Dedifferentiated amniotic fluid mesenchymal stem cell (primary cell): ENCODE measurements at regions not wholly inside any gene's neighbourhood (a gene's known extent, or its start where the extent isn't known, plus 50 kb on each side); places are given as distances from the start of the nearest gene placed in this dataset.
A peak's percentile ranks its signal among the peaks of the same experiment; 100 is the strongest.

ENCODE experiments used
- DNase-seq: peaks from one replicate; pipeline ENCODE4 v3.0.0-alpha.2; 2016; ENCODE audit errors: extremely low spot score

DNA sequence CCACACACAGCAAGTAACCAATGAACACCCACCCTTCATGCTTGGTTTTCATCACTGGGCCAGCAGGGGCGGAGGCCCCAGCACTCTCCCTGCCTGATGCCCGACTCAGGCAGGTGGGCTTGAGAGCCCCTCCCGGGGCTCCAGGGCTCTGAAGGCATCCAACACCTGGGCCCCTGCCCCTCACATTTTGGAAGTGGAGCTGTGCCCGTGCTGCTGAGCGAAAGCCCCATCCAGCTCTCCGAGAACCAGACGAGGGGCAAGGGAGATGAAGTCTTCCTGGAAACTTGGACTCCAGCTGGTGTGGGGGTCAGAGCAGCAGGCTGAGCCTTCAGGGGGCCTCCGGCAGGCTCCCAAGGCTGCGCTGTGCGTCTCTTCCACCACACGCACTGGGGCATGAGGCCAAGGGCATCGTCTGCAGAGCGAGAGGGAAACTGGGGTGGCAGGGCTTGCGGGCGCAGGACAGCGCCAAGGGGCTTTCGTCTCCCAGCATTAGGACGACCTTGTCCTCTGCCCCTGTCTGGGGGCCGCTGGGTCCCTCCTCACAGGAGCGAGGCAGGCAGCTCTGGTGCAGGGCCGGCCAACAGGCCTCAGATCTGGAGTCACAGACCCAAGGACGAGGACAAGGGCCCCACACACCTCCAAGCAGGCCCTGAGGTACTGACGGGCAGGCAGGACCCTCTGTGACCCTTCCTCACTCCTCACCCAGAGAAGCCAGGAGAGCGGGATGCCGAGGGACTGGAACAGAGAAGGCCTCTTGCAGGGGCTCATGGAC is 108.3 kb upstream of the FAM20C start:
- DNase-seq = no peak

GRCh38 chr7:84633-85020 is 107.7 kb upstream of the FAM20C start:
- DNase-seq = no peak

GRCh38 chr7:85074-85882 is 107.1 kb upstream of the FAM20C start:
- no peak for DNase-seq

DNA sequence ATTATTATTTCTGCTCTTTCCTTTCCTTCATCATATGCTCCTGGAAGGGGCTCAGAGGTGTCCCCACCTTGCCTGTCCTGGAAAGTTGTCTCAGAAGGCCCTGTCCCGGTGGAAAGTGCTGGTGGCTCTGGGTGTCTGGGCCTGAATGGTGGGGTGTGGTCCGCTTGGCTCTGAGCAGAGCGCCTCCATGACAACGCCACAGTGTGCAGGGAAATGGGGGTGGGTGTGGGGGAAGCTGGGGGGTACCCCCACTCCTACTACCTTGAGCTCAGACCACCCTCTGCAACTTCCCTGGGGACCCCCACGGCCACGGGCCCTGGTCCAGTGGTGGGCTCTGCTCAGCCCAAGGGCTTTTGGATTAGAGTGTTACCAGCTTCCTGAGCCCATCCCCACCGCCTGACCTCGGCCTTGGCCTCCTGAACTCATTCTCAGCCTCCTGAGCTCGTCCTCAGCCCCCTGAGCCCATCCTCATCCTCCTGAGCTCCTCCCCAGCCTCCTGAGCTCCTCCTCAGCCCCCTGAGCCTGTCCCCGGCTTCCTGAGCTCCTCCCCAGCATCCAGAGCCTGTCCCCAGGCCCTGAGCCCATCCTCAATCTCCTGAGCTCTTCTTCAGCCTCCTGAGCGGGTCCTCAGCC is 106.4 kb upstream of the FAM20C start:
- DNase-seq = no peak

- no peak for DNase-seq
These were observed 105.7 kb upstream of the FAM20C start for GRCh38 chr7:86629-87028.

DNA sequence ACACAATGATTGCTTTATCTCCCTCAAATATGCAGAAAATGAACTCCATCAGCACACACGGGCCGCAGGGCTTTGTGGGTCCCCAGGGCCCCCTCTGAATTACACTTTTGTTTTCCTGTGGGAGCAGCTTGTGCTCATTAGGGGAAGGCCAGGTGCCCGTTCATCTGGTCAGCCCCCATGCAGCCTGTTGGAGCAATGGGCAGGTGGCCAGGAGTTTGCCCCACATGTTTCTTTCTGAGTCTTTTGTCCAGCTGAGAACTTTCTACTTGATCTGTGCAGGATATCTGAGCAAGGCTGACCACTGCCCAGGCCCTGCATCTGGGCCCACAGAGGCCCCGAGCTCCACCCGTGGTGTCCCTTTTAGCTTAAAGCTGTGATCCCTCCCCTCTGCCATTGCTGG is 105.3 kb upstream of the FAM20C start:
- DNase-seq = no peak

GRCh38 chr7:87671-88070 is 104.7 kb upstream of the FAM20C start:
- no peak for DNase-seq

- DNase-seq = no peak
These were observed 104.1 kb upstream of the FAM20C start for GRCh38 chr7:88095-88926.

- DNase-seq = no peak
These were observed 103.5 kb upstream of the FAM20C start for GRCh38 chr7:88927-89231.

DNA sequence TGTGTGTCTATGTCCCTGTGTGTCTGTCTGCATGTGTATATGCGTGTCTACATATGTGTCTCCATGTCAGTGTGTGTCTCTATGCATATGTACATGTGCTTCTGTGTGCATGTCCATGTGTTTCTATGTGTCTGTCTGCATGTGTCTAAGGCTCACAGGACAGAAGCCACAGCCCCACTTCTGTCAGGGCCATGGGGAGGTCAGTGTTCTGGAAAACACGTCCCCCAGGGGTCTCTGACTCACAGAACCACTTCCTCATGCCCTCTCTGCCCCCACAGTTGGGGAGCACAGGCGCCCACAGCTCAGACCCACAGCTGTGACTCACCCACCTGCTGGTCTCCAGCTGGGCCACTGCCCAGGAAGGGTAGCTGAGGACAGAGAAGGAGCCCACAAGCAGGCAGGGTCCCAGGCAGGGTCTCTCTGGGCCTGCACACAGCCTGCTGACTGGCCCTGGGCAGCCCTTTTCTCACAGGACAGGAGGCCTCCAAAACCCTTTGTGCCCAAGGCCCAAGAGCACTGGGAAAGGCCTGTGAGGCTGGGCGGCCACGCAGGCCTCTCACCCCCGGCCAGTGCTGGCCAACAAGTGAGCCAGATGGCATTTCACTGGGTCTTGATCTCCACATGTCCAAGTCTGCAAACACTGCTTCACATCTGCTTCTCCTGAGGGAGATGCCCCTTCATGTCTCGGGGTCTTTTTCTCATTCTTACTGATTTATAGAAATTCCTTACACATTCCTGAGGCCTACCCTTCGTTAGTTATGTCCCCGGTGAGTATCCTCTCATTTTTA is 102.9 kb upstream of the FAM20C start:
- DNase-seq = peak; percentile 64

DNA sequence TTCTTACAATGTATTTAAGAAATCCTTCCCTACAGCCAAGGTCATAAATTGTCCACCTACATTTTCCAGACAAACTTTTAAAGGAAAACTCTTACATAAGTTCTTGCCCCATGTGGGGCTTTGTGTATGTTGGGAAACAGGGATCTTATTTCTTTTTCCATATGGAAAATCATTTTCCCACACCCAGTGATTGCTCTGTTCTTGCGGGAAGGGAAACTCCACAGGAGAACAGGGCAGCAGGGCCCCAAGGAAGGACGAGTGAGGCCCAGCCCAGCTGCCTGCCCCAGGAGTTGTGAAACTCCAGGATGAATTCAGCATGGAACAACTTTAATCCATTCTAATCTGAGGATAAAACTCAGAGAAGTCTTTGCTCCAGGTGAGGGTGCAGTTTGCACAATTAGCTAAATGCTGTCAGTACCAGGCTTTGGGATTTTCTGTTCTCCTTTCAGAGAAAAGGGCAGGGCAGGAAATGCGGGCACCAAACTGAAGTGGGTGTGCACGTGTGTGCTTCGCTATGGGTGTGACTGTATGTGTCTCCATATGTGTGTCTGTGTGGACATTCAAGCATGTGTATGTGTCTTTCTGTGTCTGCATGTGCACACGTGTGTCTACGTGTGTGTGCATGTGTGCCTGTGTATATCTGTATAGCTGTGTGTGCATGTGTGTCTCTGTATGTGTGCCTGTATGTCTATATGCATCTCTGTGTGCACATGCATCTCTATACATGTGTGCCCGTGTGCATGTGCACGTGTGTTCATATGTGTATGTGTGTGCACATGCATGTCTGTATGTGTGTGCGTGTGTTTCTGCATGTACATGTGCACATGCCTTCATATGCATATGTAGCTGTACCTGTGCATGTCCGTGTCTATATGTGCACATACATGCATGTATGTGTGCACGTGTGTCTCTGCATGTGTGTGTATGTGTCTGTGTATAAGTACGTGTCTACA is 102.0 kb upstream of the FAM20C start:
- DNase-seq = peak; percentile 62

DNA sequence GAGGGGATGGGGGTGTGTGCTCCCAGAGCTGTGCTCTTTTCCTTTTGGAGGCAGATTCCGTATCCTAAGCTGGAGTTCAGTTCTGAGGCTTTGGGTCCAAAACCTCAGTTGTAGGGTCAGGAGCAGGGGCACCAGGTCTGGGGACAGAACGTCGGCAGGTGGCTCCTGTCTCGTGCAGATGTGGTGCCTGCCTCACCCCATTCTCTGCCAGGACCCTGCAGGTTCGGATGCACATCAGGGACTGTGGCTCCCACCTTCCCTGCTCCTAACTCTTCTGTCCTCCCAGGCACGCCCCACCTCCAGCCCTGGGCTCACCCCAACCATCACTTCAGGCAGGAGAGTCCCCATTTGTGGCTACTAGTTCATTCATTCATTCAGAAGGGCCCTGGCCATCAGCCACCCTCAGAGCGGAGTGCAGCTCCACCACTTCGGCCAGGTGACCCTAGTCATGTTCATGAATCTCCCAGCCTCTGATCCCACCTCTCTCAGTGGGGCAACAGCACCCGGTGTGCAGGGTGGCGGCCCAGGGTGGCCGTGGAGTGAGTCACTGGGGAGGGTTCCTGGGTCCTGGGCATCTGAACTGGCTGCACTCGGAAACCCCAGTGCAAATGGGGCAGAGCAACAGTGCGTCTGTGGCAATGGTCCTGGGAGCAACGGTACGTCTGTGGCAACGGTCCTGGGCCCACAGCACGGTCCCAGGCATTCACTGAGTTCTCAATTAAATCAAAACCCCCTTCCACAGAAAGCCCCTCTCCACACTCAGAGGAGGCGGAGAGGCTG is 100.8 kb upstream of the FAM20C start:
- DNase-seq = no peak

DNA sequence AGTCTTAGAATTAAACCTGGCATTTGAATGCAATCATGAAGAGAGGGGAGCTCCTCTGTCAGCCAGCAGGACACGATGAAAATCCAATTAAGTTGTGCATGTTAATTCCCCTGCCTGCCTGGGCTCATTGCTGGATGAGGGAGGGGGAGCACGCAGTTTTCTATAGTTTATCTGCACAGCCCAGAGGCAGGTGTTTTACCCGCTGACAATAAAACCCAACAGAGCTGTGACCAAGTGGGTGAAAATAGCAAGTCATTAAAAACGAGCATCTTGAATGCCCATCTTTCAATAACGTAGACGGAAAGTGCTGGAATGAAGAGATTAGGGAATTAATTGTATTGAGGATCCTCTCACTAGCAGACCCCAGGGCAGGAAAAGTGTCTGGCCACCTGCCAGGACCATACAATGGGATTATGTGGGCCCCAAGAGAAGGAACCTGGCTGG is 100.1 kb upstream of the FAM20C start:
- no peak for DNase-seq

DNA sequence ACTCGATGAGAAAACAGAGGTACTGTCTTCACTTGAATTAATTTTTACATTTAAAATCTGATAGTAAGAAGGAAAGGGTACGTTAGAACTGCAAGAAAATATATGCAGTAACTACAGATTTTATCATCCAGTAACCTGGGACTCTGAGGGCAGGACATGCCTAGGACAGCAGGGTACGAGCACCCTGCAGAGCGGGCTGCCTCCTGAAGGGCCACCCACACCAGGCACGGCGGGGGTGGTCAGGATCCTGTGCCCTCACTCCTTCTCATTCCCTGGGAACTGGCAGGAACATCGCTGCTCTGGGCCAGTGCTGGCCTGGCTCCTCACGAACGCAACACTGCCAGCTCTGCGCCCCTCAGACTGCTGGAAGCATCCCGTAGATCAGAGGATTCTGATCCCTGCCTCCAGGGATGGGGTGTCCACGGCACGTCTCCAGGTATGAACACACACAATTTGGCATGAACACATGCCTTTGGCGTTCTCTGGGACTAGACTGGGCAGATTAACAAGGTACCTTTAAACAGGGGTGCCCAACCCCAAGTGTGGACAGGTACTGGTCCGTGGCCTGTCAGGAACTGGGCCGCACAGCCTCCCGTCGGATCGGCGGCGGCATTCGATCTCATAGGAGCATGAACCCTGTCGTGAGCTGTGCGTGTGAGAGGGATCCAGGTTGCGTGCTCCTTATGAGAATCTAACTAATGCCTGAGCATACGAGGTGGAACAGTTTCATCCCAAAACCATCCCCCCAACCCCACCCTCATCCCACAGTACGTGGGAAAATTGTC is 99.3 kb upstream of the FAM20C start:
- no peak for DNase-seq

DNA sequence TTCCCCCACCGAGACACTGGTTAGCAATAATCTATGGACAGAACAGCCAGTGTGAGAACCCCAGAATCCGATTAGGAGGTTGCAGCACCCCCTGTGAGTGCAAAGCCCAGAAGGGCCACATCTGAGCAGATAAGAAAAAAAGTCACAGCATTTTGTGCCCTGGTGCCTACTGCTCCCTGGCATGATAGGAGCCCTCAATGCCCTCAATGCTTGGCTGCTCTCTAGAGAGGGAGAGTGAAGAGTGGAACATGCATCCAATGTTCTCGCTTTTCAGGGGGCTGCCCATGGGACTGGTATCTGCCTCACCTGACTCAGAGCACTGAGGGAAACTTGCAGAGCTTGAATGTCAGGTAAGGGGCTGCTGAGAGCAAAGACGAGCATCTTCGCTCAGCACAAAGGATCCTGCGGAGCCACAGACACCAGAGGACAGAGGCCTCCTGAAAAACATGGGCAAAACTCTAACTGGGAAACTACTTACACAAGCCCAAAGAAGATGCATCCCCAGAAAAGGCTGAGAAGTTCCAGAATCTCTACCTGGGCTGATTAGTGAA is 98.0 kb upstream of the FAM20C start:
- DNase-seq = no peak

- no peak for DNase-seq
These were observed 97.0 kb upstream of the FAM20C start for GRCh38 chr7:95180-95862.

- DNase-seq = no peak
These were observed 96.5 kb upstream of the FAM20C start for GRCh38 chr7:95863-96260.

GRCh38 chr7:96861-97260 is 95.5 kb upstream of the FAM20C start:
- no peak for DNase-seq
